SIG-M5 treated with dmso at 0.1 percent for 504 hours (cell line): ENCODE measurements at regions not wholly inside any gene's neighbourhood (a gene's known extent, or its start where the extent isn't known, plus 50 kb on each side); places are given as distances from the start of the nearest gene placed in this dataset.
"Not testable (repeated sequence)": the region's sequence is repeated elsewhere in the genome, so short reads cannot be mapped to it uniquely, and the experiment has no call there.

Source experiments
- DNase-seq: peaks from one replicate; lab custom pipeline; 2025; ENCODE audit not compliant: unreplicated experiment; lab: John Stamatoyannopoulos, UW

- DNase-seq: no peak
These were observed 86.4 kb upstream of the SEZ6L start for GRCh38 chr22:26082866-26083265.

- DNase-seq: no peak
These were observed 82.9 kb upstream of the SEZ6L start for GRCh38 chr22:26086359-26086758.

GRCh38 chr22:26087816-26088215 is 81.4 kb upstream of the SEZ6L start:
- no peak for DNase-seq

GRCh38 chr22:26090821-26091220 is 78.4 kb upstream of the SEZ6L start:
- no peak for DNase-seq

- DNase-seq: not testable (repeated sequence)
These were observed 74.8 kb upstream of the SEZ6L start for GRCh38 chr22:26094497-26094896.

- peak; percentile 80 for DNase-seq
These were observed 73.9 kb upstream of the SEZ6L start for GRCh38 chr22:26095256-26095956.

GRCh38 chr22:26097411-26097810 is 71.9 kb upstream of the SEZ6L start:
- no peak for DNase-seq

GRCh38 chr22:26097840-26098239 is 71.4 kb upstream of the SEZ6L start:
- DNase-seq: no peak

GRCh38 chr22:26103023-26103422 is 66.2 kb upstream of the SEZ6L start:
- no peak for DNase-seq

GRCh38 chr22:26106412-26106811 is 62.9 kb upstream of the SEZ6L start:
- no peak for DNase-seq

GRCh38 chr22:26109686-26110315 is 59.5 kb upstream of the SEZ6L start:
- no peak for DNase-seq

- no peak for DNase-seq
These were observed 54.4 kb upstream of the SEZ6L start for GRCh38 chr22:26114826-26115225.

- DNase-seq: no peak
These were observed 54.0 kb upstream of the SEZ6L start for GRCh38 chr22:26115266-26115665.
